Frontal cortex (tissue), 3 donors: ENCODE measurements at regions not wholly inside any gene's neighbourhood (a gene's known extent, or its start where the extent isn't known, plus 50 kb on each side); places are given as distances from the start of the nearest gene placed in this dataset.
"Not testable (repeated sequence)": the region's sequence is repeated elsewhere in the genome, so short reads cannot be mapped to it uniquely, and the experiment has no call there.

Source experiments
- DNase-seq, 2 donors: peaks; one replicate each; pipeline ENCODE4 v3.0.0; 2012; ENCODE audit warnings: low spot score in 2 of 2
- FAIRE-seq: peaks from 2 replicates; lab custom pipeline; 2012; peaks lifted over from hg19 to GRCh38; lab: Jason Lieb, UNC
- donor health status: control.
- donor health status: control.
- donor health status: control.

GRCh38 chr5:17077440-17078233 lies 139.8 kb upstream of the BASP1 start:
- FAIRE-seq: no peak
- no peak for DNase-seq

- FAIRE-seq: no peak
- DNase-seq: no peak
Measured at GRCh38 chr5:17079562-17079961, 137.9 kb upstream of the BASP1 start.

GRCh38 chr5:17080361-17080760 lies 137.1 kb upstream of the BASP1 start:
- FAIRE-seq: no peak
- DNase-seq: no peak

GRCh38 chr5:17081142-17081541 lies 136.3 kb upstream of the BASP1 start:
- DNase-seq (no peak), FAIRE-seq (no peak)

GRCh38 chr5:17083276-17083675 lies 134.2 kb upstream of the BASP1 start:
- not testable (repeated sequence) for DNase-seq, FAIRE-seq

GRCh38 chr5:17087035-17087434 lies 130.4 kb upstream of the BASP1 start:
- DNase-seq (no peak), FAIRE-seq (no peak)

GRCh38 chr5:17088051-17088450 lies 129.4 kb upstream of the BASP1 start:
- DNase-seq: no peak
- no peak for FAIRE-seq

GRCh38 chr5:17089001-17089400 lies 128.4 kb upstream of the BASP1 start:
- DNase-seq: no peak
- FAIRE-seq: no peak

GRCh38 chr5:17089690-17090089 lies 127.7 kb upstream of the BASP1 start:
- FAIRE-seq (no peak), DNase-seq (no peak)

- DNase-seq (no peak), FAIRE-seq (no peak)
Measured at GRCh38 chr5:17090839-17091238, 126.6 kb upstream of the BASP1 start.

GRCh38 chr5:17094830-17095229 lies 122.6 kb upstream of the BASP1 start:
- no peak for FAIRE-seq
- DNase-seq: no peak

GRCh38 chr5:17096952-17097695 lies 120.3 kb upstream of the BASP1 start:
- no peak for FAIRE-seq
- DNase-seq: no peak

GRCh38 chr5:17099946-17100345 lies 117.5 kb upstream of the BASP1 start:
- DNase-seq (no peak), FAIRE-seq (no peak)

- no peak for FAIRE-seq
- DNase-seq: no peak
Measured at GRCh38 chr5:17103461-17103860, 114.0 kb upstream of the BASP1 start.

- DNase-seq: no peak
- FAIRE-seq: no peak
Measured at GRCh38 chr5:17105744-17106418, 111.5 kb upstream of the BASP1 start.

- FAIRE-seq: no peak
- no peak for DNase-seq
Measured at GRCh38 chr5:17106521-17106920, 110.9 kb upstream of the BASP1 start.

- FAIRE-seq, DNase-seq: not testable (repeated sequence)
Measured at GRCh38 chr5:17112091-17112716, 105.2 kb upstream of the BASP1 start.

GRCh38 chr5:17113174-17113958 lies 104.1 kb upstream of the BASP1 start:
- FAIRE-seq: no peak
- DNase-seq: no peak

- no peak for DNase-seq
- FAIRE-seq: no peak
Measured at GRCh38 chr5:17114233-17114632, 103.2 kb upstream of the BASP1 start.
